ENCODE measurements at regions not wholly inside any gene's neighbourhood (a gene's known extent, or its start where the extent isn't known, plus 50 kb on each side); places are given as distances from the start of the nearest gene placed in this dataset.

GRCh38 chr6:149190224-149190831 lies 127.2 kb upstream of the TAB2 start:
- Mint-ChIP-seq H3K9me3 (peaks cover 4% of the 10 kb centered on the region), H3K36me3 (ENCODE audit: low read depth) (no peaks in the 10 kb centered on the region), H3K4me1 (ENCODE audit: low read depth) (peaks cover 19% of the 10 kb centered on the region), H3K27ac (no peak overlapping the region), H3K27me3 (ENCODE audit: low read depth) (no peaks in the 10 kb centered on the region), H3K4me3 (no peak overlapping the region)
- intact Hi-C loops (cut with micrococcal nuclease): loop anchor here (1.0 to 2.0 kb wide), 5 partner anchors 21 to 242 kb away; no protein-coding TSS in a partner anchor
- peak; percentile 87 for DNase-seq
- CTCF ChIA-PET: interaction anchor here (0.7 to 2.1 kb wide), 16 partner anchors 9 to 327 kb away, joined by 3 to 13 read pairs (median 4); no protein-coding TSS in a partner anchor

GRCh38 chr6:149194820-149195558 lies 122.5 kb upstream of the TAB2 start:
- no peak overlapping the region for H3K4me3 Mint-ChIP-seq
- H3K27ac Mint-ChIP-seq: no peak overlapping the region
- peaks cover 19% of the 10 kb centered on the region for H3K9me3 Mint-ChIP-seq
- DNase-seq: no peak
- H3K27me3 Mint-ChIP-seq (ENCODE audit: low read depth): no peaks in the 10 kb centered on the region
- intact Hi-C loops (cut with micrococcal nuclease): no loop called here
- CTCF ChIA-PET: interaction anchor here (0.8 to 1.5 kb wide), 4 partner anchors 20 to 173 kb away, joined by 3 to 4 read pairs (median 3); no protein-coding TSS in a partner anchor
- peaks cover 2% of the 10 kb centered on the region for H3K36me3 Mint-ChIP-seq (ENCODE audit: low read depth)
- H3K4me1 Mint-ChIP-seq (ENCODE audit: low read depth): peaks cover 11% of the 10 kb centered on the region

GRCh38 chr6:149196091-149196490 lies 121.4 kb upstream of the TAB2 start:
- no peak overlapping the region for H3K4me3 Mint-ChIP-seq
- H3K4me1 Mint-ChIP-seq (ENCODE audit: low read depth): peaks cover 4% of the 10 kb centered on the region
- peaks cover 21% of the 10 kb centered on the region for H3K9me3 Mint-ChIP-seq
- no peaks in the 10 kb centered on the region for H3K27me3 Mint-ChIP-seq (ENCODE audit: low read depth)
- no peak for DNase-seq
- peaks cover 5% of the 10 kb centered on the region for H3K36me3 Mint-ChIP-seq (ENCODE audit: low read depth)
- no peak overlapping the region for H3K27ac Mint-ChIP-seq
- CTCF ChIA-PET: interaction anchor here (1.0 kb wide), 1 partner anchor 111 kb away, joined by 4 read pairs; no protein-coding TSS in a partner anchor
- intact Hi-C loops (cut with micrococcal nuclease): no loop called here

DNA sequence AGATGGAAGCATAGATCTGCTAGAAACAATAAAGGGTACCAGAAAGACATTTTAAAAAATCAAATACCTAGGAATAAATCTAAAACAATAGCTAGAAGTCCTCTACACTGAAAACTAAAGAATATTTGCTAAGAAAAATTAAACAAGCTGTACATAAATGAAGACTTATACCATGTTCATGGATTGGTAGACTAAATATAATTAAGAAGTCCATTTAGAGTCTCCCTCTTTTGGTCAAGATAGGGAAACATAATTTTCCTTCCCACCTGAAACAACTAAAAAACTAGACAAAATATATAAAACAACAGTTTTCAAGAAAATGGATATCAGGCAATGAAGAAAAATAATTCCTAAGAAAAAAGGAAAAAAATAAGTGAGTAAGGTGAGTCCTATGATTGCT lies 120.0 kb upstream of the TAB2 start:
- peaks cover 5% of the 10 kb centered on the region for H3K36me3 Mint-ChIP-seq (ENCODE audit: low read depth)
- no peak overlapping the region for H3K4me3 Mint-ChIP-seq
- no peaks in the 10 kb centered on the region for H3K27me3 Mint-ChIP-seq (ENCODE audit: low read depth)

GRCh38 chr6:149198265-149198664 lies 119.2 kb upstream of the TAB2 start:
- H3K9me3 Mint-ChIP-seq: peaks cover 23% of the 10 kb centered on the region
- H3K27ac Mint-ChIP-seq: no peak overlapping the region
- CTCF ChIA-PET: no interaction called here

More for the DNA sequence above, 120.0 kb upstream of the TAB2 start:
- no peak for DNase-seq
- intact Hi-C loops (cut with micrococcal nuclease): no loop called here
- Mint-ChIP-seq H3K9me3 (peaks cover 23% of the 10 kb centered on the region), H3K4me1 (ENCODE audit: low read depth) (peaks cover 4% of the 10 kb centered on the region), H3K27ac (no peak overlapping the region)
- CTCF ChIA-PET: no interaction called here

GRCh38 chr6:149200282-149200945 lies 117.1 kb upstream of the TAB2 start:
- CTCF ChIA-PET: interaction anchor here (0.5 to 3.0 kb wide), 2 partner anchors 10 to 188 kb away, joined by 3 to 12 read pairs; no protein-coding TSS in a partner anchor
- DNase-seq: no peak
- H3K27me3 Mint-ChIP-seq (ENCODE audit: low read depth): no peaks in the 10 kb centered on the region

More at GRCh38 chr6:149198265-149198664, 119.2 kb upstream of the TAB2 start:
- no peaks in the 10 kb centered on the region for H3K27me3 Mint-ChIP-seq (ENCODE audit: low read depth)
- peaks cover 7% of the 10 kb centered on the region for H3K4me1 Mint-ChIP-seq (ENCODE audit: low read depth)
- intact Hi-C loops (cut with micrococcal nuclease): no loop called here
- no peak for DNase-seq
- H3K4me3 Mint-ChIP-seq: no peak overlapping the region
- H3K36me3 Mint-ChIP-seq (ENCODE audit: low read depth): peaks cover 5% of the 10 kb centered on the region

GRCh38 chr6:149201068-149201655 lies 116.3 kb upstream of the TAB2 start:
- intact Hi-C loops (cut with micrococcal nuclease): no loop called here
- CTCF ChIA-PET: interaction anchor here (0.5 to 3.0 kb wide), 2 partner anchors 11 to 187 kb away, joined by 3 to 12 read pairs; no protein-coding TSS in a partner anchor
- no peak for DNase-seq
- Mint-ChIP-seq H3K27ac (no peak overlapping the region), H3K9me3 (peaks cover 23% of the 10 kb centered on the region), H3K27me3 (ENCODE audit: low read depth) (no peaks in the 10 kb centered on the region), H3K4me3 (no peak overlapping the region), H3K4me1 (ENCODE audit: low read depth) (peaks cover 6% of the 10 kb centered on the region), H3K36me3 (ENCODE audit: low read depth) (peaks cover 5% of the 10 kb centered on the region)

More at GRCh38 chr6:149200282-149200945, 117.1 kb upstream of the TAB2 start:
- peaks cover 5% of the 10 kb centered on the region for H3K36me3 Mint-ChIP-seq (ENCODE audit: low read depth)
- H3K4me3 Mint-ChIP-seq: no peak overlapping the region
- no peak overlapping the region for H3K27ac Mint-ChIP-seq
- intact Hi-C loops (cut with micrococcal nuclease): no loop called here
- peaks cover 6% of the 10 kb centered on the region for H3K4me1 Mint-ChIP-seq (ENCODE audit: low read depth)
- H3K9me3 Mint-ChIP-seq: peaks cover 23% of the 10 kb centered on the region

DNA sequence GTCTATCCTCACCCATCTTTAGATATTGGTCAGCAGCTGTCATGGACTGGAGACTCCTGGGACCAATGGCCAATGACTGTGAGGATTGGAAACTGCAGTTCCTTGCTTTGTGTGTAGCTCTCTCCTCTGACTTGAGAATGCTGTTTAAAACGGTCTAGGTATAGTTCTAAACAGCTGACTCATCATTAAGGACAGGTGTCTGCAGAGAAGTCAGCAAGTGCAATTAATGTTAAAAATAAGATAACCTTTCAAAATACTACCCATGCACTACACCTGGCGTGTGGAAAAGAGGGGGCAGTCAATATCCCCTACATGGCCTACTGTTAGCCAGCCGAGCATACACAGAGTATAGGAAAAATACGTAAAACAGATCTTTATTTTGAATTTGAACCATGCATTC lies 115.4 kb upstream of the TAB2 start:
- Mint-ChIP-seq H3K4me3 (no peak overlapping the region), H3K27me3 (ENCODE audit: low read depth) (no peaks in the 10 kb centered on the region), H3K4me1 (ENCODE audit: low read depth) (peaks cover 6% of the 10 kb centered on the region), H3K9me3 (peaks cover 16% of the 10 kb centered on the region), H3K27ac (no peak overlapping the region), H3K36me3 (ENCODE audit: low read depth) (peaks cover 5% of the 10 kb centered on the region)
- CTCF ChIA-PET: interaction anchor here (3.0 kb wide), 1 partner anchor 12 kb away, joined by 12 read pairs; no protein-coding TSS in a partner anchor
- no peak for DNase-seq
- intact Hi-C loops (cut with micrococcal nuclease): no loop called here

GRCh38 chr6:149202952-149203351 lies 114.6 kb upstream of the TAB2 start:
- CTCF ChIA-PET: interaction anchor here (3.0 kb wide), 1 partner anchor 12 kb away, joined by 12 read pairs; no protein-coding TSS in a partner anchor
- no peak for DNase-seq

GRCh38 chr6:149203509-149203908 lies 114.0 kb upstream of the TAB2 start:
- CTCF ChIA-PET: no interaction called here
- Mint-ChIP-seq H3K4me1 (ENCODE audit: low read depth) (peaks cover 6% of the 10 kb centered on the region), H3K36me3 (ENCODE audit: low read depth) (peaks cover 5% of the 10 kb centered on the region), H3K27ac (no peak overlapping the region), H3K27me3 (ENCODE audit: low read depth) (no peaks in the 10 kb centered on the region), H3K9me3 (peaks cover 11% of the 10 kb centered on the region), H3K4me3 (no peak overlapping the region)
- intact Hi-C loops (cut with micrococcal nuclease): no loop called here
- DNase-seq: no peak

More at GRCh38 chr6:149202952-149203351, 114.6 kb upstream of the TAB2 start:
- Mint-ChIP-seq H3K36me3 (ENCODE audit: low read depth) (peaks cover 5% of the 10 kb centered on the region), H3K27me3 (ENCODE audit: low read depth) (no peaks in the 10 kb centered on the region), H3K27ac (no peak overlapping the region), H3K9me3 (peaks cover 11% of the 10 kb centered on the region), H3K4me1 (ENCODE audit: low read depth) (peaks cover 6% of the 10 kb centered on the region), H3K4me3 (no peak overlapping the region)
- intact Hi-C loops (cut with micrococcal nuclease): no loop called here

- intact Hi-C loops (cut with micrococcal nuclease): no loop called here
- DNase-seq: no peak
- H3K4me1 Mint-ChIP-seq (ENCODE audit: low read depth): peaks cover 23% of the 10 kb centered on the region
- no peak overlapping the region for H3K4me3 Mint-ChIP-seq
- H3K27me3 Mint-ChIP-seq (ENCODE audit: low read depth): no peaks in the 10 kb centered on the region
- no peaks in the 10 kb centered on the region for H3K36me3 Mint-ChIP-seq (ENCODE audit: low read depth)
- H3K27ac Mint-ChIP-seq: no peak overlapping the region
- CTCF ChIA-PET: interaction anchor here (0.9 to 1.1 kb wide), 3 partner anchors 18 to 175 kb away, joined by 3 read pairs; no protein-coding TSS in a partner anchor
- no peaks in the 10 kb centered on the region for H3K9me3 Mint-ChIP-seq
Measured at GRCh38 chr6:149208134-149208601, 109.3 kb upstream of the TAB2 start.
